B cell (primary cell): ENCODE measurements at regions not wholly inside any gene's neighbourhood (a gene's known extent, or its start where the extent isn't known, plus 50 kb on each side); places are given as distances from the start of the nearest gene placed in this dataset.

Experiments used
- ATAC-seq: fragments of 200-7000 bp; cut with Tn5 transposase; one replicate; pipeline ENCODE4 v1.10.0; 2021; ENCODE audit warnings: low read depth, mild to moderate bottlenecking, moderate number of reproducible peaks, moderate library complexity
- CTCF ChIA-PET: fragments of 350-600 bp; sonication (Branson Sonifier 250); formaldehyde crosslinking; loops from one replicate; lab custom pipeline; 2021; ENCODE audit warnings: antibody characterized with exemption, inconsistent platforms; lab: Charles Lee
- POLR2A ChIA-PET: fragments of 350-600 bp; sonication (Branson Sonifier 250); formaldehyde crosslinking; loops from one replicate; lab custom pipeline; 2021; ENCODE audit warnings: antibody characterized with exemption; lab: Charles Lee
- DNase-seq: peaks from one replicate; pipeline ENCODE4 v3.0.0; 2013
- H2AFZ ChIP-seq: 2 replicates; pipeline ENCODE4 v1.6.1; 2012; ENCODE audit warnings: mild to moderate bottlenecking, low read depth, low read length; ENCODE audit not compliant: insufficient read depth, poor library complexity, severe bottlenecking
- H3K27ac ChIP-seq, 2 donors: 1 replicate in 1 of 2; 2 replicates in 1 of 2; pipeline ENCODE4 v1.5.1; 2012 to 2013; ENCODE audit warnings: low read length in 2 of 2, mild to moderate bottlenecking in 2 of 2, moderate library complexity in 1 of 2
- H3K27me3 ChIP-seq, 4 experiments: fragments of 200-600 bp in 1 of 4; sonication (generic) in 1 of 4; replicated peaks in 1 of 4; 1 replicate in 2 of 4; 2 replicates in 2 of 4; pipeline versions ENCODE4 v1.6.1 to v1.7.0; 2013 to 2016; ENCODE audit warnings: low read length in 3 of 4, mild to moderate bottlenecking in 2 of 4, mixed read lengths in 1 of 4, moderate library complexity in 1 of 4; ENCODE audit not compliant: insufficient read depth in 4 of 4, control insufficient read depth in 3 of 4; ENCODE audit errors: control extremely low read depth in 1 of 4
- H3K36me3 ChIP-seq, 2 experiments: replicated peaks in 1 of 2; 1 replicate in 1 of 2; 2 replicates in 1 of 2; pipeline versions ENCODE4 v1.6.1 to v1.7.1; 2013; ENCODE audit warnings: low read length in 1 of 2; ENCODE audit not compliant: insufficient read depth in 2 of 2, control insufficient read depth in 1 of 2; ENCODE audit errors: control extremely low read depth in 1 of 2, extremely low read depth in 1 of 2
- H3K4me1 ChIP-seq, 2 donors: fragments of 200-600 bp in 1 of 2; sonication (generic) in 1 of 2; 1 replicate in 1 of 2; 2 replicates in 1 of 2; pipeline versions ENCODE4 v1.5.1 to v1.6.1; 2013 to 2017; ENCODE audit warnings: low read length in 2 of 2; ENCODE audit not compliant: control insufficient read depth in 2 of 2, insufficient read depth in 2 of 2
- H3K4me2 ChIP-seq: replicated peaks from 2 replicates; pipeline ENCODE3; 2012; ENCODE audit warnings: mild to moderate bottlenecking, low read depth, low read length; ENCODE audit not compliant: poor library complexity, severe bottlenecking
- H3K4me3 ChIP-seq, 5 experiments: fragments of 200-600 bp in 1 of 5; sonication (generic) in 1 of 5; 1 replicate in 3 of 5; 2 replicates in 2 of 5; pipeline versions ENCODE4 v1.5.1 to v1.7.0; 2011 to 2016; ENCODE audit warnings: low read length in 4 of 5, mild to moderate bottlenecking in 4 of 5, low read depth in 2 of 5, control low read depth in 1 of 5, moderate library complexity in 1 of 5; ENCODE audit not compliant: insufficient read depth in 1 of 5; ENCODE audit errors: control extremely low read depth in 1 of 5, extremely low read depth in 1 of 5
- H3K79me2 ChIP-seq: fragments of 200-600 bp; sonication (generic); one replicate; pipeline ENCODE4 v1.6.0; 2016; ENCODE audit warnings: low read length; ENCODE audit not compliant: control insufficient read depth, insufficient read depth
- H3K9ac ChIP-seq: fragments of 200-600 bp; sonication (generic); 2 replicates; pipeline ENCODE4 v1.6.1; 2017; ENCODE audit warnings: mild to moderate bottlenecking, low read length, moderate library complexity
- H3K9me3 ChIP-seq, 3 donors: one replicate each; pipeline versions ENCODE4 v1.6.1 to v1.7.1; 2013; ENCODE audit warnings: low read length in 2 of 3; ENCODE audit not compliant: control insufficient read depth in 2 of 3, insufficient read depth in 1 of 3; ENCODE audit errors: control extremely low read depth in 1 of 3
- H4K20me1 ChIP-seq: 2 replicates; pipeline ENCODE4 v1.6.0; 2012; ENCODE audit warnings: mild to moderate bottlenecking, low read length; ENCODE audit not compliant: insufficient read depth, control insufficient read depth, poor library complexity, severe bottlenecking
- H3K27ac Mint-ChIP-seq: one replicate; pipeline ENCODE4 v1.8.0; 2021; ENCODE audit warnings: mixed read lengths
- H3K27me3 Mint-ChIP-seq: one replicate; pipeline ENCODE4 v1.8.0; 2021; ENCODE audit warnings: mixed read lengths
- H3K4me1 Mint-ChIP-seq: one replicate; pipeline ENCODE4 v1.8.0; 2021; ENCODE audit warnings: mixed read lengths
- H3K4me3 Mint-ChIP-seq: one replicate; pipeline ENCODE4 v1.8.0; 2021; ENCODE audit warnings: mixed read lengths
- H3K9me3 Mint-ChIP-seq: one replicate; pipeline ENCODE4 v1.8.0; 2022; ENCODE audit warnings: mixed read lengths; ENCODE audit not compliant: insufficient read depth
- CTCF ChIP-seq: fragments of 200-600 bp; IDR thresholded peaks from one replicate; pipeline ENCODE4 v1.8.0; 2022; ENCODE audit warnings: antibody characterized with exemption, mild to moderate bottlenecking
- EZH2 ChIP-seq: IDR thresholded peaks from 2 replicates; pipeline ENCODE4 v1.6.1; 2012; ENCODE audit warnings: borderline replicate concordance, low read depth, mild to moderate bottlenecking, moderate library complexity, low read length; ENCODE audit not compliant: insufficient read depth, poor library complexity, severe bottlenecking
- WGBS: methylation state at CpG from one replicate; pipeline ENCODE4 v1.1.5; 2013; ENCODE audit warnings: missing lambda C conversion rate; ENCODE audit not compliant: insufficient coverage; 5-methylcytosine and 5-hydroxymethylcytosine counted together
- intact Hi-C: fragments of 100-400 bp; cut with micrococcal nuclease; formaldehyde crosslinking; loops from one replicate; pipeline ENCODE4 v1.10.0; 2022

GRCh38 chr6:115540077-115540869 is 520.4 kb downstream of the FRK start:
- no peaks in the 10 kb centered on the region for H3K27me3 ChIP-seq
- POLR2A ChIA-PET: no interaction called here
- no peak overlapping the region for H3K9ac ChIP-seq
- intact Hi-C loops: no loop called here
- Mint-ChIP-seq H3K27me3 (no peaks in the 10 kb centered on the region), H3K4me1 (no peaks in the 10 kb centered on the region), H3K4me3 (no peak overlapping the region), H3K27ac (no peak overlapping the region), H3K9me3 (peaks cover 3% of the 10 kb centered on the region)
- no peak overlapping the region for H3K4me3 ChIP-seq
- ATAC-seq (no peak), DNase-seq (no peak)
- H3K36me3 ChIP-seq: no peaks in the 10 kb centered on the region
- H2AFZ ChIP-seq: no peak overlapping the region
- H3K4me2 ChIP-seq: no peak overlapping the region
- H3K79me2 ChIP-seq: no peaks in the 10 kb centered on the region
- WGBS: 79% methylated on average over 1 of the region's 1 CpG
- no peaks in the 10 kb centered on the region for H3K4me1 ChIP-seq
- no peak for TF ChIP-seq CTCF
- no peak for TF ChIP-seq EZH2
- no peak overlapping the region for H3K27ac ChIP-seq
- H4K20me1 ChIP-seq: no peaks in the 10 kb centered on the region
- CTCF ChIA-PET: no interaction called here
- peaks cover 0 to 7% (median 0%) of the 10 kb centered on the region in 3 donors for H3K9me3 ChIP-seq

GRCh38 chr6:115539531-115539930 is 521.2 kb downstream of the FRK start:
- Histone ChIP-seq H3K9me3 (no peaks in the 10 kb centered on the region), H3K27me3 (no peaks in the 10 kb centered on the region), H3K4me1 (no peaks in the 10 kb centered on the region), H3K79me2 (no peaks in the 10 kb centered on the region), H3K9ac (no peak overlapping the region), H3K4me2 (no peak overlapping the region), H2AFZ (no peak overlapping the region), H3K4me3 (no peak overlapping the region), H4K20me1 (no peaks in the 10 kb centered on the region), H3K36me3 (no peaks in the 10 kb centered on the region), H3K27ac (no peak overlapping the region)
- H3K27me3 Mint-ChIP-seq: no peaks in the 10 kb centered on the region
- no peaks in the 10 kb centered on the region for H3K4me1 Mint-ChIP-seq
- ChIA-PET POLR2A (no interaction called here), CTCF (no interaction called here)
- WGBS: 96% methylated on average over 3 of the region's 6 CpGs
- ATAC-seq (no peak), DNase-seq (no peak)
- no peak for TF ChIP-seq CTCF
- no peak for TF ChIP-seq EZH2
- H3K4me3 Mint-ChIP-seq: no peak overlapping the region
- H3K27ac Mint-ChIP-seq: no peak overlapping the region
- peaks cover 3% of the 10 kb centered on the region for H3K9me3 Mint-ChIP-seq
- intact Hi-C loops: no loop called here
